ENCODE measurements at regions not wholly inside any gene's neighbourhood (a gene's known extent, or its start where the extent isn't known, plus 50 kb on each side); places are given as distances from the start of the nearest gene placed in this dataset.

- Histone ChIP-seq H3K79me2 (no peaks in the 10 kb centered on the region), H3K4me3 (ENCODE audit: low read depth, low read length) (no peak overlapping the region), H3K4me1 (no peaks in the 10 kb centered on the region), H3K27ac (no peak overlapping the region), H3K9ac (no peak overlapping the region), H3K9me3 (ENCODE audit: control insufficient read depth, low read length) (no peaks in the 10 kb centered on the region), H2AFZ (no peak overlapping the region), H3K36me3 (ENCODE audit: control insufficient read depth, insufficient read depth, low read length) (no peaks in the 10 kb centered on the region), H3K4me2 (ENCODE audit: low read length) (no peak overlapping the region), H3K27me3 (ENCODE audit: control insufficient read depth, insufficient read depth, low read length) (no peaks in the 10 kb centered on the region)
- TF ChIP-seq, protein P1, sequence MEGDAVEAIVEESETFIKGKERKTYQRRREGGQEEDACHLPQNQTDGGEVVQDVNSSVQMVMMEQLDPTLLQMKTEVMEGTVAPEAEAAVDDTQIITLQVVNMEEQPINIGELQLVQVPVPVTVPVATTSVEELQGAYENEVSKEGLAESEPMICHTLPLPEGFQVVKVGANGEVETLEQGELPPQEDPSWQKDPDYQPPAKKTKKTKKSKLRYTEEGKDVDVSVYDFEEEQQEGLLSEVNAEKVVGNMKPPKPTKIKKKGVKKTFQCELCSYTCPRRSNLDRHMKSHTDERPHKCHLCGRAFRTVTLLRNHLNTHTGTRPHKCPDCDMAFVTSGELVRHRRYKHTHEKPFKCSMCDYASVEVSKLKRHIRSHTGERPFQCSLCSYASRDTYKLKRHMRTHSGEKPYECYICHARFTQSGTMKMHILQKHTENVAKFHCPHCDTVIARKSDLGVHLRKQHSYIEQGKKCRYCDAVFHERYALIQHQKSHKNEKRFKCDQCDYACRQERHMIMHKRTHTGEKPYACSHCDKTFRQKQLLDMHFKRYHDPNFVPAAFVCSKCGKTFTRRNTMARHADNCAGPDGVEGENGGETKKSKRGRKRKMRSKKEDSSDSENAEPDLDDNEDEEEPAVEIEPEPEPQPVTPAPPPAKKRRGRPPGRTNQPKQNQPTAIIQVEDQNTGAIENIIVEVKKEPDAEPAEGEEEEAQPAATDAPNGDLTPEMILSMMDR (IDR thresholded peaks at IDR 0.05), result no peak
These were observed 432.2 kb downstream of the PDGFC start for GRCh38 chr4:156539376-156539775.

GRCh38 chr4:156538651-156539257 lies 432.8 kb downstream of the PDGFC start:
- H3K27me3 ChIP-seq (ENCODE audit: control insufficient read depth, insufficient read depth, low read length), result no peaks in the 10 kb centered on the region
- TF ChIP-seq, protein P1 (IDR thresholded peaks at IDR 0.05), result no peak
- H3K9me3 ChIP-seq (ENCODE audit: control insufficient read depth, low read length), result no peaks in the 10 kb centered on the region
- H3K4me3 ChIP-seq (ENCODE audit: low read depth, low read length), result no peak overlapping the region
- no peak overlapping the region for H3K9ac ChIP-seq
- no peaks in the 10 kb centered on the region for H3K36me3 ChIP-seq (ENCODE audit: control insufficient read depth, insufficient read depth, low read length)
- no peak overlapping the region for H2AFZ ChIP-seq
- H3K4me1 ChIP-seq, result no peaks in the 10 kb centered on the region
- H3K27ac ChIP-seq, result no peak overlapping the region
- H3K4me2 ChIP-seq (ENCODE audit: low read length), result no peak overlapping the region
- H3K79me2 ChIP-seq, result no peaks in the 10 kb centered on the region

DNA sequence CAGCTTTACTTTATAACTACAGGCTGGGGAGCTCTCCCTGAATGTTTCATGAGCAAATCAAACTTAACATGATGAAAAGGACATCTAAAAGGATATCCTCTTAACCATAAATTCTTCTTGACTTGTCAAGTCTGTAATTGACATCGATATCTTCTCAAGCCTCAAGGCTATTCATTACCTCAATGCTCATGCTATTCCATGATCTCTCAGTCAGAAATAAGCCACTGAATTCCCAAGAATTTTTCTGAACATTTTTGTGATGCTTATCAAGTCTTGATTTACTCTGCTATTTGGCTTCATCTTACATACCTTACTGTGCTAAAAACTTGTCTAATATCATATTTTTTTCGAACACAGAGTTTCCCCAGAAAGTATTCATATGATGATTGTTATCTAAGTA lies 433.4 kb downstream of the PDGFC start:
- TF ChIP-seq, protein P1 (IDR thresholded peaks at IDR 0.05), result no peak
- no peak overlapping the region for H2AFZ ChIP-seq
- no peaks in the 10 kb centered on the region for H3K9me3 ChIP-seq (ENCODE audit: control insufficient read depth, low read length)

GRCh38 chr4:156537286-156537685 lies 434.3 kb downstream of the PDGFC start:
- no peak overlapping the region for H2AFZ ChIP-seq
- no peaks in the 10 kb centered on the region for H3K79me2 ChIP-seq
- H3K9ac ChIP-seq, result no peak overlapping the region
- H3K4me1 ChIP-seq, result no peaks in the 10 kb centered on the region
- no peak overlapping the region for H3K27ac ChIP-seq
- no peaks in the 10 kb centered on the region for H3K9me3 ChIP-seq (ENCODE audit: control insufficient read depth, low read length)
- H3K27me3 ChIP-seq (ENCODE audit: control insufficient read depth, insufficient read depth, low read length), result no peaks in the 10 kb centered on the region
- no peak overlapping the region for H3K4me3 ChIP-seq (ENCODE audit: low read depth, low read length)
- H3K4me2 ChIP-seq (ENCODE audit: low read length), result no peak overlapping the region
- TF ChIP-seq, protein P1 (IDR thresholded peaks at IDR 0.05), result no peak
- no peaks in the 10 kb centered on the region for H3K36me3 ChIP-seq (ENCODE audit: control insufficient read depth, insufficient read depth, low read length)

More for the DNA sequence above, 433.4 kb downstream of the PDGFC start:
- no peak overlapping the region for H3K4me2 ChIP-seq (ENCODE audit: low read length)
- no peak overlapping the region for H3K9ac ChIP-seq
- H3K4me3 ChIP-seq (ENCODE audit: low read depth, low read length), result no peak overlapping the region
- no peaks in the 10 kb centered on the region for H3K36me3 ChIP-seq (ENCODE audit: control insufficient read depth, insufficient read depth, low read length)
- no peaks in the 10 kb centered on the region for H3K27me3 ChIP-seq (ENCODE audit: control insufficient read depth, insufficient read depth, low read length)
- no peaks in the 10 kb centered on the region for H3K4me1 ChIP-seq
- H3K27ac ChIP-seq, result no peak overlapping the region
- no peaks in the 10 kb centered on the region for H3K79me2 ChIP-seq

DNA sequence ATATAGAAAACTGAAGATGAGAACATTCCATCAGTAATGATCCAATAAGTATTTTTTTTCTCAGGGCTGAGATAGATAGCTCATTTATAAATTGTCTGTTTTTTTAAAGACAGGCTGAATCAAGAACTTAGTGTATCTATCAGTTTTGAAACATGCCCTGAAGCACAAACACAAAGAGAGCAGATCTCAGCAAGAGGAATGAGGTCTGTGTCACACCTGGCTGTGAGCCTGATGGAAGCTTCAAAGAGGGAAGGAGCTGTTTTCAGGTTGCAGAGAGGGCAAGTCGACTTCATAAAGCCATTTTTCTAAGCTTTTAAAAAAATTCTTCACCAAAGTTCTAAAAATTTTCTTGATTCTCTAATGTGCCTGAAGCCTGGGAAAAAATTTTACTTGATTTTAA lies 434.9 kb downstream of the PDGFC start:
- Histone ChIP-seq H3K4me3 (ENCODE audit: low read depth, low read length) (no peak overlapping the region), H3K9me3 (ENCODE audit: control insufficient read depth, low read length) (no peaks in the 10 kb centered on the region), H3K27me3 (ENCODE audit: control insufficient read depth, insufficient read depth, low read length) (no peaks in the 10 kb centered on the region), H3K27ac (no peak overlapping the region), H3K36me3 (ENCODE audit: control insufficient read depth, insufficient read depth, low read length) (no peaks in the 10 kb centered on the region), H3K79me2 (no peaks in the 10 kb centered on the region), H3K9ac (no peak overlapping the region), H3K4me2 (ENCODE audit: low read length) (no peak overlapping the region), H2AFZ (no peak overlapping the region), H3K4me1 (no peaks in the 10 kb centered on the region)
- TF ChIP-seq, protein P1 (IDR thresholded peaks at IDR 0.05), result no peak

All from parathyroid adenoma (tissue), 2 donors.